Caco-2 (cell line): ENCODE measurements at regions not wholly inside any gene's neighbourhood (a gene's known extent, or its start where the extent isn't known, plus 50 kb on each side); places are given as distances from the start of the nearest gene placed in this dataset.

ENCODE experiments used
- BruUV-seq: library from RNA; stranded (reverse); fragments of 400-500 nt; replicated peaks from 2 replicates; lab custom pipeline; 2021; lab: Mats Ljungman, UMichigan
- CTCF ChIA-PET: fragments of 300-600 bp; sonication (Branson Sonifier 250); formaldehyde crosslinking; loops from one replicate; lab custom pipeline; 2022; ENCODE audit warnings: antibody characterized with exemption; lab: Charles Lee
- POLR2A ChIA-PET: fragments of 300-600 bp; sonication (Branson Sonifier 250); formaldehyde crosslinking; loops from one replicate; lab custom pipeline; 2022; ENCODE audit warnings: antibody characterized with exemption; lab: Charles Lee
- DNase-seq, 2 experiments: peaks; one replicate each; pipeline versions ENCODE4 v3.0.0 to v3.0.0-alpha.2; 2020 to 2022
- H3K27me3 ChIP-seq: replicated peaks from 2 replicates; pipeline ENCODE4 v1.6.0; 2011; ENCODE audit warnings: low read length; ENCODE audit not compliant: control insufficient read depth, insufficient read depth
- H3K36me3 ChIP-seq: 2 replicates; pipeline ENCODE4 v1.5.1; 2011; ENCODE audit warnings: low read length; ENCODE audit not compliant: control insufficient read depth, insufficient read depth
- H3K4me1 ChIP-seq: fragments of 250-450 bp; sonication (Bioruptor Pico); 2 replicates; pipeline ENCODE4 v1.5.1; 2020; ENCODE audit warnings: mild to moderate bottlenecking
- H3K4me3 ChIP-seq: 2 replicates; pipeline ENCODE4 v1.5.1; 2011; ENCODE audit warnings: low read depth, mild to moderate bottlenecking, control low read depth, low read length
- H3K9me3 ChIP-seq: fragments of 250-450 bp; sonication (Bioruptor Pico); 2 replicates; pipeline ENCODE4 v1.5.1; 2020; ENCODE audit warnings: mild to moderate bottlenecking, moderate library complexity
- H3K27ac Mint-ChIP-seq: one replicate; pipeline ENCODE4 v1.8.0; 2022; ENCODE audit warnings: mixed read lengths; ENCODE audit not compliant: unreplicated experiment
- H3K27me3 Mint-ChIP-seq: one replicate; pipeline ENCODE4 v1.8.0; 2022; ENCODE audit warnings: mixed read lengths; ENCODE audit not compliant: insufficient read depth, unreplicated experiment
- H3K36me3 Mint-ChIP-seq: one replicate; pipeline ENCODE4 v1.8.0; 2022; ENCODE audit warnings: mild to moderate bottlenecking, mixed read lengths; ENCODE audit not compliant: insufficient read depth, unreplicated experiment
- H3K4me1 Mint-ChIP-seq: one replicate; pipeline ENCODE4 v1.8.0; 2022; ENCODE audit warnings: low read depth, mixed read lengths; ENCODE audit not compliant: unreplicated experiment
- H3K4me3 Mint-ChIP-seq: one replicate; pipeline ENCODE4 v1.8.0; 2022; ENCODE audit warnings: mild to moderate bottlenecking, moderate library complexity, mixed read lengths; ENCODE audit not compliant: unreplicated experiment
- H3K9me3 Mint-ChIP-seq: one replicate; pipeline ENCODE4 v1.8.0; 2022; ENCODE audit warnings: mixed read lengths; ENCODE audit not compliant: unreplicated experiment
- intact Hi-C: fragments of 100-400 bp; cut with micrococcal nuclease; formaldehyde crosslinking; loops from one replicate; pipeline ENCODE4 v1.10.0; 2022; ENCODE audit not compliant: unreplicated experiment
- TF ChIP-seq, protein P1 (sequence below), 2 experiments: fragments of 200-600 bp in 1 of 2; IDR thresholded peaks; 1 replicate in 1 of 2; 2 replicates in 1 of 2; pipeline versions ENCODE4 v1.5.1 to v1.8.0; 2011 to 2022; ENCODE audit warnings: antibody characterized with exemption in 1 of 2, control low read depth in 1 of 2, inconsistent platforms in 1 of 2, low read depth in 1 of 2, low read length in 1 of 2, mild to moderate bottlenecking in 1 of 2, moderate library complexity in 1 of 2; ENCODE audit not compliant: insufficient read depth in 1 of 2, severe bottlenecking in 1 of 2, unreplicated experiment in 1 of 2

DNA sequence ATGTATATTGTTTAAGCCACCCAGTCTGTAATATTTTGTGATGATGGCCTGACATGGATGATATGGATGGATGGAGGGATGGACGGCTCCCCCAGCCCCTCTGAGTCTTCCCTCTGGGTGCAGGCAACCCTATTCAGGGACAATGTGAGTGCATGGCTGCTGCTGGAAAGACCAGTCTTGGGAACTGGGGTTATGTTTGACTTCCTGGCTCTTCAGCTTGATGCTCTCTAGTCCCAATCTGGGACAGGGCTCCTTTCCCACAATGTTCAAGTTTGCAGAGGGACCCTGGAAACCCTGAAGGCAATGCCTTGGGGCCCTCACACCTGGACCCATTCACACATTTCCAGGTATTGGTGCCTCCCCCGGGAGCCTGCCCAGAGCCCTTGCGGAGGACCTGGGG is 52.3 kb upstream of the RET start:
- intact Hi-C loops, result no loop called here
- Mint-ChIP-seq H3K27me3 (peaks cover 23% of the 10 kb centered on the region), H3K9me3 (no peaks in the 10 kb centered on the region)

DNA sequence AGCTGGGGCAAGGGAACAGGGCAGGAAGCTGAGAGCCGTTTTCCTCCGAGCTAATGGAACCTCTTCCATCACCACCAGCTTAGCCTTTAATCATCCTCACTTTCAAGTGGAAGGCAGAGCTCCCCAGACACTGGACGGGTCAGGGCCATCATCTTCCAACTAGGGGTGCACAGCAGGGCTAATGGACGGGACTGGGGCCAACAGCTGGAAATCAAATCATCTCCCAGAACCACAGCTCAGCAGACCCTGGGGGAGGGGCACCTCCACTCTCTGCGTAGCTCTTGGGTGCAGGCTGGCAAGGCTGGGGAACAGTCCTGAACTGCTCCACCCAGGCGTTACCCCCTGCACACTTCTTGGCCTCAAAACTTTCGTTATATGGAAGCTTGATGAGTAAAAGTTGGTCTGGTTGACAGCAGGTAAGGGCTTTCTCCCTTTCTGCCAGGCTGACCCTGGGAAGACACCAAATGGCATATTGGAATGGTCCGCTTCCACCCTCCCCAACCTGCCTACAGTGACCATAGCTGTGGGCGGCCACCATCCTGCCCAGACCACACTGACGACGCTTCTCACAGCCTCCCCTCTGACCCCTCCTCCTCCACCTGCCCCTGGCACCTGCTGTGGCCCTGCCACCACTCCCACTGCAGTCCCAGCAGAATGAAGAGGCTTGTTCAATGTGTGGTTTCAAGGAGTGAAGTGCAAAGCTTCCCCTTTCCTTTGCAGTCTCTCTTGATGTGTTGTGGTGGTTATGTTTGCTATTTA is 51.7 kb upstream of the RET start:
- Mint-ChIP-seq H3K27ac (no peak overlapping the region), H3K4me1 (no peaks in the 10 kb centered on the region), H3K27me3 (peaks cover 23% of the 10 kb centered on the region), H3K4me3 (no peak overlapping the region), H3K9me3 (no peaks in the 10 kb centered on the region), H3K36me3 (no peaks in the 10 kb centered on the region)
- ChIA-PET CTCF (no interaction called here), POLR2A (no interaction called here)
- H3K36me3 ChIP-seq, result no peaks in the 10 kb centered on the region
- DNase-seq, result no peak
- BruUV-seq, result no TSS peak
- H3K4me3 ChIP-seq, result no peak overlapping the region
- no peaks in the 10 kb centered on the region for H3K9me3 ChIP-seq
- intact Hi-C loops, result no loop called here
- no peaks in the 10 kb centered on the region; the same call in 1 of the 2 replicates for H3K27me3 ChIP-seq
- H3K4me1 ChIP-seq, result no peaks in the 10 kb centered on the region
- TF ChIP-seq, protein P1, sequence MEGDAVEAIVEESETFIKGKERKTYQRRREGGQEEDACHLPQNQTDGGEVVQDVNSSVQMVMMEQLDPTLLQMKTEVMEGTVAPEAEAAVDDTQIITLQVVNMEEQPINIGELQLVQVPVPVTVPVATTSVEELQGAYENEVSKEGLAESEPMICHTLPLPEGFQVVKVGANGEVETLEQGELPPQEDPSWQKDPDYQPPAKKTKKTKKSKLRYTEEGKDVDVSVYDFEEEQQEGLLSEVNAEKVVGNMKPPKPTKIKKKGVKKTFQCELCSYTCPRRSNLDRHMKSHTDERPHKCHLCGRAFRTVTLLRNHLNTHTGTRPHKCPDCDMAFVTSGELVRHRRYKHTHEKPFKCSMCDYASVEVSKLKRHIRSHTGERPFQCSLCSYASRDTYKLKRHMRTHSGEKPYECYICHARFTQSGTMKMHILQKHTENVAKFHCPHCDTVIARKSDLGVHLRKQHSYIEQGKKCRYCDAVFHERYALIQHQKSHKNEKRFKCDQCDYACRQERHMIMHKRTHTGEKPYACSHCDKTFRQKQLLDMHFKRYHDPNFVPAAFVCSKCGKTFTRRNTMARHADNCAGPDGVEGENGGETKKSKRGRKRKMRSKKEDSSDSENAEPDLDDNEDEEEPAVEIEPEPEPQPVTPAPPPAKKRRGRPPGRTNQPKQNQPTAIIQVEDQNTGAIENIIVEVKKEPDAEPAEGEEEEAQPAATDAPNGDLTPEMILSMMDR (IDR thresholded peaks at IDR 0.05; ENCODE audit: insufficient read depth in 1 of 2, low read depth in 1 of 2, low read length in 1 of 2, severe bottlenecking in 1 of 2, unreplicated experiment in 1 of 2), result no peak

More for the DNA sequence above, 52.3 kb upstream of the RET start:
- Histone ChIP-seq H3K9me3 (no peaks in the 10 kb centered on the region), H3K27me3 (no peaks in the 10 kb centered on the region; the same call in 1 of the 2 replicates), H3K4me1 (no peaks in the 10 kb centered on the region), H3K36me3 (no peaks in the 10 kb centered on the region), H3K4me3 (no peak overlapping the region)
- Mint-ChIP-seq H3K36me3 (no peaks in the 10 kb centered on the region), H3K27ac (no peak overlapping the region), H3K4me1 (no peaks in the 10 kb centered on the region), H3K4me3 (no peak overlapping the region)
- CTCF ChIA-PET, result no interaction called here
- no peak for DNase-seq
- POLR2A ChIA-PET, result no interaction called here
- TF ChIP-seq, protein P1 (IDR thresholded peaks at IDR 0.05; ENCODE audit: insufficient read depth in 1 of 2, low read depth in 1 of 2, low read length in 1 of 2, severe bottlenecking in 1 of 2, unreplicated experiment in 1 of 2), result no peak
- BruUV-seq, result no TSS peak

DNA sequence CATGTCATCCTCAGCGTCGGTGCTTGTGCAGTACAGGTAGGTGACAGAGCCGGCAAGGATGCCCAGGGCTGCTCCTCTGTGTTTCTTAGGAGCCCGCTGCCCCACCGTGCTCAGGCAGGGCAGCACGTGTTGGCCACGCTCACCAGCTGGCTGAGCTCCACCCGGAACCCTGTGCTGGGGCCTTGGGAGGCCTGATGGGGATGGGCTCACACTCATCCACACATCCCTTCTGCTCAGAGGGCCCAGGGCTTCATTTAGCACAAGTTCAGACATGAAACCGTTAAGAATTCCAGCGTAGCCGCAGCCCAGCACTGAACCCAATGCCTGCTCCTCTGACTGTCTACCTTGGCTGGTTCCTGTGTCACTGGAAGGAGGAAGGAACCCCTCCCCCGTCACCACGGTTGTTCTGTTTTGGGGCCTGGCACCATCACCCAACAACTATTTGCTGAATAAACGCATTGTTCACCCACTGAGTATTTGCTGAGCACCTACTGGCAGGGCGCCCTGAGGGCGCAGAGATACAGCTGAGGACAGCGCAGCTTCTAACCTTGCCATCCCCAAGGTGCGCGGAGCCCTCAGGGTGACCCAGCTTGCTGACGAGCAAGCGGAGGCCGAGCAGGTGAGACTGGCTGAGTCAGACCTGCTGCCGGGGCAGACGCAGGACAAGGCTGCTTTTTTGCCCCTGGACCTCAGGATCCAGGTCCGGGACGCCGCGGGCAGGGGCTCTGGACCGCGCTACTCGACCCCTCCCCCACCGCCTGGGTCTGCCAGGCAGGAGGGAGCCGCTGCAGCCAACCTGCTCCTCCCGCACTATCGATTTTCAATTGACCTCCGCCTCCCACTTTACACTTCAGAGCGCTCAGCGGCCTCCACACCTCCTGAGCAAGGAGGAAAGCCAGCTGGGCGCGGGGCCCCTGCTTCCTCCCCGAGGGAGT is 50.6 kb upstream of the RET start:
- BruUV-seq, result no TSS peak
- intact Hi-C loops, result no loop called here

More for the DNA sequence above, 50.6 kb upstream of the RET start:
- Mint-ChIP-seq H3K27ac (no peak overlapping the region), H3K4me3 (no peak overlapping the region), H3K9me3 (no peaks in the 10 kb centered on the region), H3K4me1 (no peaks in the 10 kb centered on the region), H3K27me3 (peaks cover 18% of the 10 kb centered on the region), H3K36me3 (no peaks in the 10 kb centered on the region)
- no peaks in the 10 kb centered on the region; the same call in 1 of the 2 replicates for H3K9me3 ChIP-seq
- no peaks in the 10 kb centered on the region for H3K4me1 ChIP-seq
- H3K36me3 ChIP-seq, result no peaks in the 10 kb centered on the region
- ChIA-PET POLR2A (no interaction called here), CTCF (no interaction called here)
- no peaks in the 10 kb centered on the region; the same call in 1 of the 2 replicates for H3K27me3 ChIP-seq
- TF ChIP-seq, protein P1 (IDR thresholded peaks at IDR 0.05; ENCODE audit: insufficient read depth in 1 of 2, low read depth in 1 of 2, low read length in 1 of 2, severe bottlenecking in 1 of 2, unreplicated experiment in 1 of 2), result no peak
- DNase-seq, result no peak
- no peak overlapping the region for H3K4me3 ChIP-seq
